ENCODE measurements at regions not wholly inside any gene's neighbourhood (a gene's known extent, or its start where the extent isn't known, plus 50 kb on each side); places are given as distances from the start of the nearest gene placed in this dataset.
"Not testable (repeated sequence)": the region's sequence is repeated elsewhere in the genome, so short reads cannot be mapped to it uniquely, and the experiment has no call there.

DNA sequence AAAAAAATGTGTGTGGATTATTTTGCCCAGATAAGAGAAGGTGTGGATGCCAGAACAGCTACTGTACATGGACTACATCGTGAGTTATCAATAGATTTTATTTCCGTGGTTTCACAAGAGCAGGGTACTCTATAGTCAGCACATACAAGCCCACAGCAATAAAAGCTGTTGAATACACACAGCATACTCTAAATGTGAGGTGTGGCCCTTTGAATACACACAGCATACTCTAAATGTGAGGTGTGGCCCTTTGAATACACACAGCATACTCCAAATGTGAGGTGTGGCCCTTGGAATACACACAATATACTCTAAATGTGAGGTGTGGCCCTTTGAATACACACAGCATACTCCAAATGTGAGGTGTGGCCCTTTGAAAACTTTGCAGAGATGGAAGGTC lies 287.4 kb upstream of the ADARB2 start:
- H3K23ac ChIP-seq (ENCODE audit: low read length in 2 of 2); H2BK15ac ChIP-seq (ENCODE audit: low read depth, poor library complexity, severe bottlenecking); H3K27ac ChIP-seq (ENCODE audit: low read length, poor library complexity, severe bottlenecking); H3K79me1 ChIP-seq (replicated peaks; ENCODE audit: low read length, poor library complexity, severe bottlenecking); DNase-seq; H3K36me3 ChIP-seq (ENCODE audit: control insufficient read depth in 1 of 2, insufficient read depth in 2 of 2, low read depth in 1 of 2, low read length in 2 of 2); H3K14ac ChIP-seq (ENCODE audit: low read length in 2 of 2); H3K9ac ChIP-seq (ENCODE audit: low read length); H2AK5ac ChIP-seq (ENCODE audit: low read length, severe bottlenecking); H3K4me3 ChIP-seq (ENCODE audit: insufficient read depth in 1 of 2, low read depth in 1 of 2, low read length in 2 of 2); H2BK120ac ChIP-seq (ENCODE audit: low read depth, low read length); H3K4me2 ChIP-seq (ENCODE audit: low read length, poor library complexity, severe bottlenecking); H4K8ac ChIP-seq (ENCODE audit: low read length); H3K4me1 ChIP-seq (ENCODE audit: control insufficient read depth, insufficient read depth, low read depth, low read length); H2BK5ac ChIP-seq (ENCODE audit: low read depth, low read length, poor library complexity, severe bottlenecking); H2AFZ ChIP-seq (ENCODE audit: low read depth, low read length); H4K91ac ChIP-seq (ENCODE audit: low read length); H3K27me3 ChIP-seq (ENCODE audit: control insufficient read depth in 1 of 2, insufficient read depth in 1 of 2, low read length in 2 of 2); H2BK12ac ChIP-seq (ENCODE audit: low read length in 2 of 2); H3K4ac ChIP-seq (ENCODE audit: low read depth in 1 of 2, low read length in 2 of 2); H3K18ac ChIP-seq (ENCODE audit: low read depth in 1 of 2, low read length in 2 of 2): not testable (repeated sequence)
- peaks cover 16% of the 10 kb centered on the region for H3K9me3 ChIP-seq (ENCODE audit: control insufficient read depth, low read length)
- WGBS: 33% methylated on average over 2 of the region's 2 CpGs

GRCh38 chr10:2023687-2024086 lies 286.4 kb upstream of the ADARB2 start:
- Histone ChIP-seq H3K4ac (ENCODE audit: low read depth in 1 of 2, low read length in 2 of 2) (no peak overlapping the region), H3K14ac (ENCODE audit: low read length in 2 of 2) (no peak overlapping the region), H3K79me1 (replicated peaks; ENCODE audit: low read length, poor library complexity, severe bottlenecking) (no peaks in the 10 kb centered on the region), H3K23ac (ENCODE audit: low read length in 2 of 2) (no peak overlapping the region), H3K4me2 (ENCODE audit: low read length, poor library complexity, severe bottlenecking) (no peak overlapping the region), H3K4me3 (ENCODE audit: insufficient read depth in 1 of 2, low read depth in 1 of 2, low read length in 2 of 2) (no peak overlapping the region), H2BK15ac (ENCODE audit: low read depth, poor library complexity, severe bottlenecking) (no peak overlapping the region), H2AFZ (ENCODE audit: low read depth, low read length) (no peak overlapping the region), H3K4me1 (ENCODE audit: control insufficient read depth, insufficient read depth, low read depth, low read length) (no peaks in the 10 kb centered on the region), H3K27ac (ENCODE audit: low read length, poor library complexity, severe bottlenecking) (no peak overlapping the region), H2BK5ac (ENCODE audit: low read depth, low read length, poor library complexity, severe bottlenecking) (no peak overlapping the region), H2BK120ac (ENCODE audit: low read depth, low read length) (no peak overlapping the region), H4K8ac (ENCODE audit: low read length) (no peak overlapping the region), H2BK12ac (ENCODE audit: low read length in 2 of 2) (no peak overlapping the region), H3K27me3 (ENCODE audit: control insufficient read depth in 1 of 2, insufficient read depth in 1 of 2, low read length in 2 of 2) (no peaks in the 10 kb centered on the region), H2AK5ac (ENCODE audit: low read length, severe bottlenecking) (no peak overlapping the region), H3K9ac (ENCODE audit: low read length) (no peak overlapping the region), H3K36me3 (ENCODE audit: control insufficient read depth in 1 of 2, insufficient read depth in 2 of 2, low read depth in 1 of 2, low read length in 2 of 2) (no peaks in the 10 kb centered on the region), H3K18ac (ENCODE audit: low read depth in 1 of 2, low read length in 2 of 2) (no peak overlapping the region), H3K9me3 (ENCODE audit: control insufficient read depth, low read length) (peaks cover 16% of the 10 kb centered on the region), H4K91ac (ENCODE audit: low read length) (no peak overlapping the region)
- DNase-seq: no peak
- 65% methylated on average over 4 of the region's 5 CpGs for WGBS

- Histone ChIP-seq H2BK12ac (ENCODE audit: low read length in 2 of 2) (no peak overlapping the region), H2BK120ac (ENCODE audit: low read depth, low read length) (no peak overlapping the region), H3K14ac (ENCODE audit: low read length in 2 of 2) (no peak overlapping the region), H2BK5ac (ENCODE audit: low read depth, low read length, poor library complexity, severe bottlenecking) (no peak overlapping the region), H2BK15ac (ENCODE audit: low read depth, poor library complexity, severe bottlenecking) (no peak overlapping the region), H4K91ac (ENCODE audit: low read length) (no peak overlapping the region), H3K4me3 (ENCODE audit: insufficient read depth in 1 of 2, low read depth in 1 of 2, low read length in 2 of 2) (no peak overlapping the region), H3K27me3 (ENCODE audit: control insufficient read depth in 1 of 2, insufficient read depth in 1 of 2, low read length in 2 of 2) (no peaks in the 10 kb centered on the region), H3K9ac (ENCODE audit: low read length) (no peak overlapping the region), H2AK5ac (ENCODE audit: low read length, severe bottlenecking) (no peak overlapping the region), H4K8ac (ENCODE audit: low read length) (no peak overlapping the region), H3K23ac (ENCODE audit: low read length in 2 of 2) (no peak overlapping the region), H3K18ac (ENCODE audit: low read depth in 1 of 2, low read length in 2 of 2) (no peak overlapping the region), H3K4me2 (ENCODE audit: low read length, poor library complexity, severe bottlenecking) (no peak overlapping the region), H3K79me1 (replicated peaks; ENCODE audit: low read length, poor library complexity, severe bottlenecking) (no peaks in the 10 kb centered on the region), H3K4me1 (ENCODE audit: control insufficient read depth, insufficient read depth, low read depth, low read length) (no peaks in the 10 kb centered on the region), H3K27ac (ENCODE audit: low read length, poor library complexity, severe bottlenecking) (no peak overlapping the region), H3K36me3 (ENCODE audit: control insufficient read depth in 1 of 2, insufficient read depth in 2 of 2, low read depth in 1 of 2, low read length in 2 of 2) (no peaks in the 10 kb centered on the region), H2AFZ (ENCODE audit: low read depth, low read length) (no peak overlapping the region), H3K4ac (ENCODE audit: low read depth in 1 of 2, low read length in 2 of 2) (no peak overlapping the region), H3K9me3 (ENCODE audit: control insufficient read depth, low read length) (peaks cover 16% of the 10 kb centered on the region)
- DNase-seq: no peak
- 89% methylated on average over 6 of the region's 6 CpGs for WGBS
Observed at GRCh38 chr10:2022401-2022800, 285.1 kb upstream of the ADARB2 start.

- Histone ChIP-seq H2BK12ac (ENCODE audit: low read length in 2 of 2) (no peak overlapping the region), H2AK5ac (ENCODE audit: low read length, severe bottlenecking) (no peak overlapping the region), H2AFZ (ENCODE audit: low read depth, low read length) (no peak overlapping the region), H3K4me2 (ENCODE audit: low read length, poor library complexity, severe bottlenecking) (no peak overlapping the region), H2BK15ac (ENCODE audit: low read depth, poor library complexity, severe bottlenecking) (no peak overlapping the region), H3K14ac (ENCODE audit: low read length in 2 of 2) (no peak overlapping the region), H3K27me3 (ENCODE audit: control insufficient read depth in 1 of 2, insufficient read depth in 1 of 2, low read length in 2 of 2) (no peaks in the 10 kb centered on the region), H3K9me3 (ENCODE audit: control insufficient read depth, low read length) (peaks cover 11% of the 10 kb centered on the region), H3K79me1 (replicated peaks; ENCODE audit: low read length, poor library complexity, severe bottlenecking) (no peaks in the 10 kb centered on the region), H3K9ac (ENCODE audit: low read length) (no peak overlapping the region), H2BK120ac (ENCODE audit: low read depth, low read length) (no peak overlapping the region), H3K23ac (ENCODE audit: low read length in 2 of 2) (no peak overlapping the region), H3K18ac (ENCODE audit: low read depth in 1 of 2, low read length in 2 of 2) (no peak overlapping the region), H3K36me3 (ENCODE audit: control insufficient read depth in 1 of 2, insufficient read depth in 2 of 2, low read depth in 1 of 2, low read length in 2 of 2) (no peaks in the 10 kb centered on the region), H4K91ac (ENCODE audit: low read length) (no peak overlapping the region), H4K8ac (ENCODE audit: low read length) (no peak overlapping the region), H3K4me1 (ENCODE audit: control insufficient read depth, insufficient read depth, low read depth, low read length) (no peaks in the 10 kb centered on the region), H2BK5ac (ENCODE audit: low read depth, low read length, poor library complexity, severe bottlenecking) (no peak overlapping the region), H3K4ac (ENCODE audit: low read depth in 1 of 2, low read length in 2 of 2) (no peak overlapping the region), H3K4me3 (ENCODE audit: insufficient read depth in 1 of 2, low read depth in 1 of 2, low read length in 2 of 2) (no peak overlapping the region), H3K27ac (ENCODE audit: low read length, poor library complexity, severe bottlenecking) (no peak overlapping the region)
- 33% methylated on average over 1 of the region's 4 CpGs for WGBS
- no peak for DNase-seq
Observed at GRCh38 chr10:2020836-2021235, 283.5 kb upstream of the ADARB2 start.

All from mesenchymal stem cell (in vitro differentiated cells and primary cell).